ENCODE measurements at regions not wholly inside any gene's neighbourhood (a gene's known extent, or its start where the extent isn't known, plus 50 kb on each side); places are given as distances from the start of the nearest gene placed in this dataset.

GRCh38 chr1:219399446-219399845 is 213.5 kb downstream of the ZC3H11B start:
- H3K4me1 ChIP-seq (ENCODE audit: control insufficient read depth in 3 of 3, insufficient read depth in 3 of 3, low read length in 3 of 3), result no peaks in the 10 kb centered on the region
- H3K27ac ChIP-seq (ENCODE audit: low read depth, low read length), result no peak overlapping the region
- no peaks in the 10 kb centered on the region for H3K9me3 ChIP-seq (ENCODE audit: control insufficient read depth in 3 of 3, low read length in 3 of 3)
- H3K9ac ChIP-seq (ENCODE audit: low read depth in 1 of 3, low read length in 3 of 3), result no peak overlapping the region
- H3K4me3 ChIP-seq (ENCODE audit: low read length in 3 of 3), result no peak overlapping the region
- H3K27me3 ChIP-seq (ENCODE audit: control insufficient read depth in 3 of 3, insufficient read depth in 3 of 3, low read length in 3 of 3), result no peaks in the 10 kb centered on the region
- peaks cover 0 to 4% (median 0%) of the 10 kb centered on the region in 3 donors for H3K36me3 ChIP-seq (ENCODE audit: control insufficient read depth in 3 of 3, insufficient read depth in 3 of 3, low read length in 3 of 3)

GRCh38 chr1:219398815-219399396 is 214.0 kb downstream of the ZC3H11B start:
- Histone ChIP-seq H3K27me3 (ENCODE audit: control insufficient read depth in 3 of 3, insufficient read depth in 3 of 3, low read length in 3 of 3) (no peaks in the 10 kb centered on the region), H3K36me3 (ENCODE audit: control insufficient read depth in 3 of 3, insufficient read depth in 3 of 3, low read length in 3 of 3) (peaks cover 0 to 4% (median 0%) of the 10 kb centered on the region in 3 donors), H3K27ac (ENCODE audit: low read depth, low read length) (no peak overlapping the region), H3K4me1 (ENCODE audit: control insufficient read depth in 3 of 3, insufficient read depth in 3 of 3, low read length in 3 of 3) (no peaks in the 10 kb centered on the region), H3K9me3 (ENCODE audit: control insufficient read depth in 3 of 3, low read length in 3 of 3) (no peaks in the 10 kb centered on the region), H3K9ac (ENCODE audit: low read depth in 1 of 3, low read length in 3 of 3) (no peak overlapping the region), H3K4me3 (ENCODE audit: low read length in 3 of 3) (no peak overlapping the region)

GRCh38 chr1:219397511-219397910 is 215.4 kb downstream of the ZC3H11B start:
- peaks cover 0 to 2% (median 0%) of the 10 kb centered on the region in 3 donors for H3K9me3 ChIP-seq (ENCODE audit: control insufficient read depth in 3 of 3, low read length in 3 of 3)
- H3K27me3 ChIP-seq (ENCODE audit: control insufficient read depth in 3 of 3, insufficient read depth in 3 of 3, low read length in 3 of 3), result no peaks in the 10 kb centered on the region
- H3K27ac ChIP-seq (ENCODE audit: low read depth, low read length), result no peak overlapping the region
- no peaks in the 10 kb centered on the region for H3K4me1 ChIP-seq (ENCODE audit: control insufficient read depth in 3 of 3, insufficient read depth in 3 of 3, low read length in 3 of 3)
- H3K4me3 ChIP-seq (ENCODE audit: low read length in 3 of 3), result no peak overlapping the region
- no peak overlapping the region for H3K9ac ChIP-seq (ENCODE audit: low read depth in 1 of 3, low read length in 3 of 3)
- peaks cover 0 to 4% (median 0%) of the 10 kb centered on the region in 3 donors for H3K36me3 ChIP-seq (ENCODE audit: control insufficient read depth in 3 of 3, insufficient read depth in 3 of 3, low read length in 3 of 3)

GRCh38 chr1:219391297-219391696 is 217.6 kb downstream of the LYPLAL1 start:
- Histone ChIP-seq H3K9me3 (ENCODE audit: control insufficient read depth in 3 of 3, low read length in 3 of 3) (peaks cover 0 to 2% (median 0%) of the 10 kb centered on the region in 3 donors), H3K27ac (ENCODE audit: low read depth, low read length) (no peak overlapping the region), H3K4me1 (ENCODE audit: control insufficient read depth in 3 of 3, insufficient read depth in 3 of 3, low read length in 3 of 3) (no peaks in the 10 kb centered on the region), H3K27me3 (ENCODE audit: control insufficient read depth in 3 of 3, insufficient read depth in 3 of 3, low read length in 3 of 3) (no peaks in the 10 kb centered on the region), H3K9ac (ENCODE audit: low read depth in 1 of 3, low read length in 3 of 3) (no peak overlapping the region), H3K36me3 (ENCODE audit: control insufficient read depth in 3 of 3, insufficient read depth in 3 of 3, low read length in 3 of 3) (no peaks in the 10 kb centered on the region), H3K4me3 (ENCODE audit: low read length in 3 of 3) (no peak overlapping the region)

GRCh38 chr1:219387211-219387610 is 213.5 kb downstream of the LYPLAL1 start:
- Histone ChIP-seq H3K4me3 (ENCODE audit: low read length in 3 of 3) (no peak overlapping the region), H3K9me3 (ENCODE audit: control insufficient read depth in 3 of 3, low read length in 3 of 3) (no peaks in the 10 kb centered on the region), H3K27ac (ENCODE audit: low read depth, low read length) (no peak overlapping the region), H3K36me3 (ENCODE audit: control insufficient read depth in 3 of 3, insufficient read depth in 3 of 3, low read length in 3 of 3) (no peaks in the 10 kb centered on the region), H3K27me3 (ENCODE audit: control insufficient read depth in 3 of 3, insufficient read depth in 3 of 3, low read length in 3 of 3) (no peaks in the 10 kb centered on the region), H3K9ac (ENCODE audit: low read depth in 1 of 3, low read length in 3 of 3) (no peak overlapping the region), H3K4me1 (ENCODE audit: control insufficient read depth in 3 of 3, insufficient read depth in 3 of 3, low read length in 3 of 3) (no peaks in the 10 kb centered on the region)

- no peak overlapping the region for H3K9ac ChIP-seq (ENCODE audit: low read depth in 1 of 3, low read length in 3 of 3)
- no peak overlapping the region for H3K27ac ChIP-seq (ENCODE audit: low read depth, low read length)
- H3K36me3 ChIP-seq (ENCODE audit: control insufficient read depth in 3 of 3, insufficient read depth in 3 of 3, low read length in 3 of 3), result no peaks in the 10 kb centered on the region
- H3K27me3 ChIP-seq (ENCODE audit: control insufficient read depth in 3 of 3, insufficient read depth in 3 of 3, low read length in 3 of 3), result no peaks in the 10 kb centered on the region
- no peaks in the 10 kb centered on the region for H3K9me3 ChIP-seq (ENCODE audit: control insufficient read depth in 3 of 3, low read length in 3 of 3)
- H3K4me1 ChIP-seq (ENCODE audit: control insufficient read depth in 3 of 3, insufficient read depth in 3 of 3, low read length in 3 of 3), result no peaks in the 10 kb centered on the region
- no peak overlapping the region for H3K4me3 ChIP-seq (ENCODE audit: low read length in 3 of 3)
Observed at GRCh38 chr1:219385787-219386427, 212.2 kb downstream of the LYPLAL1 start.

GRCh38 chr1:219383281-219383680 is 209.6 kb downstream of the LYPLAL1 start:
- Histone ChIP-seq H3K27ac (ENCODE audit: low read depth, low read length) (no peak overlapping the region), H3K9ac (ENCODE audit: low read depth in 1 of 3, low read length in 3 of 3) (no peak overlapping the region), H3K36me3 (ENCODE audit: control insufficient read depth in 3 of 3, insufficient read depth in 3 of 3, low read length in 3 of 3) (no peaks in the 10 kb centered on the region), H3K4me3 (ENCODE audit: low read length in 3 of 3) (no peak overlapping the region), H3K4me1 (ENCODE audit: control insufficient read depth in 3 of 3, insufficient read depth in 3 of 3, low read length in 3 of 3) (no peaks in the 10 kb centered on the region), H3K27me3 (ENCODE audit: control insufficient read depth in 3 of 3, insufficient read depth in 3 of 3, low read length in 3 of 3) (no peaks in the 10 kb centered on the region), H3K9me3 (ENCODE audit: control insufficient read depth in 3 of 3, low read length in 3 of 3) (no peaks in the 10 kb centered on the region)

- no peaks in the 10 kb centered on the region for H3K27me3 ChIP-seq (ENCODE audit: control insufficient read depth in 3 of 3, insufficient read depth in 3 of 3, low read length in 3 of 3)
Observed at GRCh38 chr1:219381396-219381795, 207.7 kb downstream of the LYPLAL1 start.

GRCh38 chr1:219380463-219380862 is 206.8 kb downstream of the LYPLAL1 start:
- Histone ChIP-seq H3K9ac (ENCODE audit: low read depth in 1 of 3, low read length in 3 of 3) (no peak overlapping the region), H3K27me3 (ENCODE audit: control insufficient read depth in 3 of 3, insufficient read depth in 3 of 3, low read length in 3 of 3) (no peaks in the 10 kb centered on the region), H3K9me3 (ENCODE audit: control insufficient read depth in 3 of 3, low read length in 3 of 3) (no peaks in the 10 kb centered on the region), H3K27ac (ENCODE audit: low read depth, low read length) (no peak overlapping the region), H3K36me3 (ENCODE audit: control insufficient read depth in 3 of 3, insufficient read depth in 3 of 3, low read length in 3 of 3) (no peaks in the 10 kb centered on the region), H3K4me1 (ENCODE audit: control insufficient read depth in 3 of 3, insufficient read depth in 3 of 3, low read length in 3 of 3) (no peaks in the 10 kb centered on the region), H3K4me3 (ENCODE audit: low read length in 3 of 3) (no peak overlapping the region)

More at GRCh38 chr1:219381396-219381795, 207.7 kb downstream of the LYPLAL1 start:
- Histone ChIP-seq H3K4me3 (ENCODE audit: low read length in 3 of 3) (no peak overlapping the region), H3K4me1 (ENCODE audit: control insufficient read depth in 3 of 3, insufficient read depth in 3 of 3, low read length in 3 of 3) (no peaks in the 10 kb centered on the region), H3K27ac (ENCODE audit: low read depth, low read length) (no peak overlapping the region), H3K36me3 (ENCODE audit: control insufficient read depth in 3 of 3, insufficient read depth in 3 of 3, low read length in 3 of 3) (no peaks in the 10 kb centered on the region), H3K9me3 (ENCODE audit: control insufficient read depth in 3 of 3, low read length in 3 of 3) (no peaks in the 10 kb centered on the region), H3K9ac (ENCODE audit: low read depth in 1 of 3, low read length in 3 of 3) (no peak overlapping the region)

GRCh38 chr1:219379691-219380090 is 206.0 kb downstream of the LYPLAL1 start:
- H3K27ac ChIP-seq (ENCODE audit: low read depth, low read length), result no peak overlapping the region
- no peaks in the 10 kb centered on the region for H3K4me1 ChIP-seq (ENCODE audit: control insufficient read depth in 3 of 3, insufficient read depth in 3 of 3, low read length in 3 of 3)
- H3K36me3 ChIP-seq (ENCODE audit: control insufficient read depth in 3 of 3, insufficient read depth in 3 of 3, low read length in 3 of 3), result no peaks in the 10 kb centered on the region
- no peaks in the 10 kb centered on the region for H3K27me3 ChIP-seq (ENCODE audit: control insufficient read depth in 3 of 3, insufficient read depth in 3 of 3, low read length in 3 of 3)
- H3K9ac ChIP-seq (ENCODE audit: low read depth in 1 of 3, low read length in 3 of 3), result no peak overlapping the region
- H3K9me3 ChIP-seq (ENCODE audit: control insufficient read depth in 3 of 3, low read length in 3 of 3), result no peaks in the 10 kb centered on the region
- H3K4me3 ChIP-seq (ENCODE audit: low read length in 3 of 3), result no peak overlapping the region
